ENCODE measurements at regions not wholly inside any gene's neighbourhood (a gene's known extent, or its start where the extent isn't known, plus 50 kb on each side); places are given as distances from the start of the nearest gene placed in this dataset.

DNA sequence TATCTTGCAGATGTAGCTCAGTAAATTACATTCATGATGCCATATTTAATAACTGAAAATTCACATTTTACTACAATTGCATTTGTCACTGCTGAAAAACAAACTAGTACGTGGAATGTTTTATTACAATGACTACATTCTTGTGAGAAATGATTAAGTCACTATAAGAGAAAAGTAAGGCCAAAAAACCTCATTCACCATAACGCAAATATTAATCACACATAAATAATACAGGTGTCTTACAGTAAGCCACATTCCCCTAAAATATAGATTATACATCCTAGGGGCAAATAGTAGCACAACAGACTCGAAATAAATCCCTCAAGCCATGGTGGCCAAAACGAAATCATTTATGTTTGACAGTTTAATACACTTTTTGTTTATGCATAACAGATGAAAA, 460.6 kb downstream of the NR4A2 start:
- Histone ChIP-seq H3K36me3 (replicated peaks in 1 of 2; ENCODE audit: control insufficient read depth in 1 of 2, insufficient read depth in 2 of 2, low read length in 1 of 2) (no peaks in the 10 kb centered on the region), H3K27me3 (ENCODE audit: insufficient read depth) (no peaks in the 10 kb centered on the region), H3K4me3 (ENCODE audit: low read depth in 2 of 2, low read length in 1 of 2) (no peak overlapping the region), H3K27ac (ENCODE audit: low read depth in 2 of 2, low read length in 1 of 2) (no peak overlapping the region), H2AFZ (ENCODE audit: low read depth) (no peak overlapping the region), H3K4me2 (no peak overlapping the region), H3K79me2 (ENCODE audit: insufficient read depth) (no peaks in the 10 kb centered on the region), H3K9me2 (no peaks in the 10 kb centered on the region), H3K9me3 (no peaks in the 10 kb centered on the region), H3K4me1 (ENCODE audit: control insufficient read depth in 1 of 2, insufficient read depth in 2 of 2, low read depth in 1 of 2, low read length in 1 of 2) (no peaks in the 10 kb centered on the region), H4K20me1 (ENCODE audit: insufficient read depth) (no peaks in the 10 kb centered on the region), H3K9ac (no peak overlapping the region), H3F3A (replicated peaks; ENCODE audit: insufficient read depth) (no peaks in the 10 kb centered on the region)
- no peak for TF ChIP-seq NRF1 (IDR thresholded peaks at IDR 0.05; ENCODE audit: low read depth, low read length)
- TF ChIP-seq GATA2 (CRISPR knock-in tag; IDR thresholded peaks at IDR 0.05), result no peak
- TF ChIP-seq YY1 (IDR thresholded peaks at IDR 0.05; ENCODE audit: low read depth), result no peak
- TF ChIP-seq, protein P1, sequence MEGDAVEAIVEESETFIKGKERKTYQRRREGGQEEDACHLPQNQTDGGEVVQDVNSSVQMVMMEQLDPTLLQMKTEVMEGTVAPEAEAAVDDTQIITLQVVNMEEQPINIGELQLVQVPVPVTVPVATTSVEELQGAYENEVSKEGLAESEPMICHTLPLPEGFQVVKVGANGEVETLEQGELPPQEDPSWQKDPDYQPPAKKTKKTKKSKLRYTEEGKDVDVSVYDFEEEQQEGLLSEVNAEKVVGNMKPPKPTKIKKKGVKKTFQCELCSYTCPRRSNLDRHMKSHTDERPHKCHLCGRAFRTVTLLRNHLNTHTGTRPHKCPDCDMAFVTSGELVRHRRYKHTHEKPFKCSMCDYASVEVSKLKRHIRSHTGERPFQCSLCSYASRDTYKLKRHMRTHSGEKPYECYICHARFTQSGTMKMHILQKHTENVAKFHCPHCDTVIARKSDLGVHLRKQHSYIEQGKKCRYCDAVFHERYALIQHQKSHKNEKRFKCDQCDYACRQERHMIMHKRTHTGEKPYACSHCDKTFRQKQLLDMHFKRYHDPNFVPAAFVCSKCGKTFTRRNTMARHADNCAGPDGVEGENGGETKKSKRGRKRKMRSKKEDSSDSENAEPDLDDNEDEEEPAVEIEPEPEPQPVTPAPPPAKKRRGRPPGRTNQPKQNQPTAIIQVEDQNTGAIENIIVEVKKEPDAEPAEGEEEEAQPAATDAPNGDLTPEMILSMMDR (IDR thresholded peaks at IDR 0.05), result no peak
- TF ChIP-seq EP300 (IDR thresholded peaks at IDR 0.05; ENCODE audit: borderline replicate concordance in 1 of 2, low read depth in 1 of 2, low read length in 1 of 2), result no peak
- no peak for TF ChIP-seq POLR2AphosphoS5 (IDR thresholded peaks at IDR 0.05; ENCODE audit: low read depth, low read length)
- TF ChIP-seq FOSL2 (IDR thresholded peaks at IDR 0.05; ENCODE audit: borderline replicate concordance, low read depth), result no peak
- TF ChIP-seq RCOR1 (IDR thresholded peaks at IDR 0.05; ENCODE audit: low read length), result no peak
- TF ChIP-seq, protein P2, sequence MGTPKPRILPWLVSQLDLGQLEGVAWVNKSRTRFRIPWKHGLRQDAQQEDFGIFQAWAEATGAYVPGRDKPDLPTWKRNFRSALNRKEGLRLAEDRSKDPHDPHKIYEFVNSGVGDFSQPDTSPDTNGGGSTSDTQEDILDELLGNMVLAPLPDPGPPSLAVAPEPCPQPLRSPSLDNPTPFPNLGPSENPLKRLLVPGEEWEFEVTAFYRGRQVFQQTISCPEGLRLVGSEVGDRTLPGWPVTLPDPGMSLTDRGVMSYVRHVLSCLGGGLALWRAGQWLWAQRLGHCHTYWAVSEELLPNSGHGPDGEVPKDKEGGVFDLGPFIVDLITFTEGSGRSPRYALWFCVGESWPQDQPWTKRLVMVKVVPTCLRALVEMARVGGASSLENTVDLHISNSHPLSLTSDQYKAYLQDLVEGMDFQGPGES (IDR thresholded peaks at IDR 0.05; ENCODE audit: low read depth, low read length), result no peak
- no peak for TF ChIP-seq GABPA (IDR thresholded peaks at IDR 0.05; ENCODE audit: low read depth)
- TF ChIP-seq, protein P3, sequence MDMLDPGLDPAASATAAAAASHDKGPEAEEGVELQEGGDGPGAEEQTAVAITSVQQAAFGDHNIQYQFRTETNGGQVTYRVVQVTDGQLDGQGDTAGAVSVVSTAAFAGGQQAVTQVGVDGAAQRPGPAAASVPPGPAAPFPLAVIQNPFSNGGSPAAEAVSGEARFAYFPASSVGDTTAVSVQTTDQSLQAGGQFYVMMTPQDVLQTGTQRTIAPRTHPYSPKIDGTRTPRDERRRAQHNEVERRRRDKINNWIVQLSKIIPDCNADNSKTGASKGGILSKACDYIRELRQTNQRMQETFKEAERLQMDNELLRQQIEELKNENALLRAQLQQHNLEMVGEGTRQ (IDR thresholded peaks at IDR 0.05; ENCODE audit: borderline replicate concordance, low read depth, low read length), result no peak
- TF ChIP-seq MXI1 (IDR thresholded peaks at IDR 0.05; ENCODE audit: low read depth, low read length), result no peak
- TF ChIP-seq, protein P4, sequence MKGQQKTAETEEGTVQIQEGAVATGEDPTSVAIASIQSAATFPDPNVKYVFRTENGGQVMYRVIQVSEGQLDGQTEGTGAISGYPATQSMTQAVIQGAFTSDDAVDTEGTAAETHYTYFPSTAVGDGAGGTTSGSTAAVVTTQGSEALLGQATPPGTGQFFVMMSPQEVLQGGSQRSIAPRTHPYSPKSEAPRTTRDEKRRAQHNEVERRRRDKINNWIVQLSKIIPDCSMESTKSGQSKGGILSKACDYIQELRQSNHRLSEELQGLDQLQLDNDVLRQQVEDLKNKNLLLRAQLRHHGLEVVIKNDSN (IDR thresholded peaks at IDR 0.05; ENCODE audit: borderline replicate concordance, low read depth), result no peak
- TF ChIP-seq, protein P5, sequence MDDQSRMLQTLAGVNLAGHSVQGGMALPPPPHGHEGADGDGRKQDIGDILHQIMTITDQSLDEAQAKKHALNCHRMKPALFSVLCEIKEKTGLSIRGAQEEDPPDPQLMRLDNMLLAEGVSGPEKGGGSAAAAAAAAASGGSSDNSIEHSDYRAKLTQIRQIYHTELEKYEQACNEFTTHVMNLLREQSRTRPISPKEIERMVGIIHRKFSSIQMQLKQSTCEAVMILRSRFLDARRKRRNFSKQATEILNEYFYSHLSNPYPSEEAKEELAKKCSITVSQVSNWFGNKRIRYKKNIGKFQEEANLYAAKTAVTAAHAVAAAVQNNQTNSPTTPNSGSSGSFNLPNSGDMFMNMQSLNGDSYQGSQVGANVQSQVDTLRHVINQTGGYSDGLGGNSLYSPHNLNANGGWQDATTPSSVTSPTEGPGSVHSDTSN (IDR thresholded peaks at IDR 0.05), result no peak
- no peak for TF ChIP-seq FOXJ3 (CRISPR knock-in tag; IDR thresholded peaks at IDR 0.05)
- TF ChIP-seq CHD2 (IDR thresholded peaks at IDR 0.05; ENCODE audit: low read length, partially characterized antibody), result no peak
- TF ChIP-seq NFIC (IDR thresholded peaks at IDR 0.05; ENCODE audit: borderline replicate concordance), result no peak
- TF ChIP-seq MEF2A (IDR thresholded peaks at IDR 0.05; ENCODE audit: borderline replicate concordance, low read depth), result no peak
- WGBS (ENCODE audit: low lambda C conversion rate), result 11% methylated on average over 4 of the region's 4 CpGs
- DNase-seq, result no peak
- ChIA-PET CTCF (no interaction called here), POLR2A (no interaction called here)
